WTC11 (cell line): ENCODE measurements at regions not wholly inside any gene's neighbourhood (a gene's known extent, or its start where the extent isn't known, plus 50 kb on each side); places are given as distances from the start of the nearest gene placed in this dataset.

ENCODE experiments used
- ATF1 ChIP-seq: sonication (generic); formaldehyde crosslinking; IDR thresholded peaks from 2 replicates; pipeline ENCODE4 v1.8.1; 2023; ENCODE audit warnings: mild to moderate bottlenecking, moderate library complexity, missing genetic modification reagents
- CREB1 ChIP-seq: sonication (generic); formaldehyde crosslinking; IDR thresholded peaks from 2 replicates; pipeline ENCODE4 v1.8.0; 2023; ENCODE audit warnings: mild to moderate bottlenecking, missing genetic modification reagents
- CREM ChIP-seq: sonication (generic); formaldehyde crosslinking; IDR thresholded peaks from 2 replicates; pipeline ENCODE4 v1.8.1; 2022; ENCODE audit warnings: mild to moderate bottlenecking, missing genetic modification reagents, moderate library complexity
- JUN ChIP-seq: sonication (generic); formaldehyde crosslinking; IDR thresholded peaks from 2 replicates; pipeline ENCODE4 v1.8.0; 2023; ENCODE audit warnings: mild to moderate bottlenecking, missing genetic modification reagents
- SMAD4 ChIP-seq: sonication (generic); formaldehyde crosslinking; IDR thresholded peaks from 2 replicates; pipeline ENCODE4 v1.8.0; 2022; ENCODE audit warnings: mild to moderate bottlenecking, missing genetic modification reagents
- ZNF138 ChIP-seq: sonication (generic); formaldehyde crosslinking; conservative IDR thresholded peaks from 2 replicates; pipeline ENCODE4 v1.8.1; 2022; ENCODE audit warnings: mild to moderate bottlenecking, moderate library complexity, missing genetic modification reagents
- TF ChIP-seq, protein P1 (sequence below): fragments of 200-600 bp; IDR thresholded peaks from 2 replicates; pipeline ENCODE4 v1.8.0; 2022; ENCODE audit warnings: antibody characterized with exemption
- TF ChIP-seq, protein P2 (sequence below): sonication (generic); formaldehyde crosslinking; IDR thresholded peaks from 2 replicates; pipeline ENCODE4 v1.8.1; 2022; ENCODE audit warnings: mild to moderate bottlenecking, missing genetic modification reagents, moderate library complexity, borderline replicate concordance
- TF ChIP-seq, protein P3 (sequence below): sonication (generic); formaldehyde crosslinking; IDR thresholded peaks from 2 replicates; pipeline ENCODE4 v1.8.1; 2022; ENCODE audit warnings: low read depth, missing genetic modification reagents, borderline replicate concordance

DNA sequence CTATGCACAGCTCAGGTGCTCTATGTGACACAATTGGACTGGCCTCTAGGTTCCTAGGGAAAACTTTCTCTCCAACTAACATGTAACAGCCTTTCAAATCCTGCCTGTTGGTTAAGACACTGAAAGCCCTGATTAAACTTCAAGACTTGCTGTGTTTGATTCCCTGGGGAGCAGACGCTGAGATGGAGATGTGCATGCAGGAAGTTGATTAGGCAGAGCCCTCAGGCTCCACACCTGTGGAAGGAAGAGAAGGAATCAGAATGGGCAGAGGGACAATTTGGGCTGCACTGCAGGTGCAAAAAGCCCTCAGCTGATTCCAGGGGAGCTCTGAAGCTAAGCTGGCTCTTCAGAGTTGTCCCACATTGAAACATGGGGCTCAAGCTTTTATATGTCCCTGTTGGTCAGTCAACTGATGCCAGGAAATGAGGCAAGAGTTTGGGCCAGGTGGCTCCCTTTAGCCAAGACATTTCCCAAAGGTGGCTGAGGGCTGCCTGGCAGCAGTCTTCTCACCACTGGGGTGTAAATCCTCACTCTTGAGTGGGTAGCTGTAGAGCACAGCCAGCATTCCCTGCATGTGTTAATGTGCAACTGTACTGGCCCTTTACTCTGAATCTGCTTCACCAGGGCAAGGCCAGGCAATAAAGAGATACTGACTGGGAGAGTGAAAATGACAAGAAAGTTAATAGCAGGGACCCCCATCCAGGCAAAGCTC lies 199.5 kb upstream of the DDX18 start:
- TF ChIP-seq, protein P1, sequence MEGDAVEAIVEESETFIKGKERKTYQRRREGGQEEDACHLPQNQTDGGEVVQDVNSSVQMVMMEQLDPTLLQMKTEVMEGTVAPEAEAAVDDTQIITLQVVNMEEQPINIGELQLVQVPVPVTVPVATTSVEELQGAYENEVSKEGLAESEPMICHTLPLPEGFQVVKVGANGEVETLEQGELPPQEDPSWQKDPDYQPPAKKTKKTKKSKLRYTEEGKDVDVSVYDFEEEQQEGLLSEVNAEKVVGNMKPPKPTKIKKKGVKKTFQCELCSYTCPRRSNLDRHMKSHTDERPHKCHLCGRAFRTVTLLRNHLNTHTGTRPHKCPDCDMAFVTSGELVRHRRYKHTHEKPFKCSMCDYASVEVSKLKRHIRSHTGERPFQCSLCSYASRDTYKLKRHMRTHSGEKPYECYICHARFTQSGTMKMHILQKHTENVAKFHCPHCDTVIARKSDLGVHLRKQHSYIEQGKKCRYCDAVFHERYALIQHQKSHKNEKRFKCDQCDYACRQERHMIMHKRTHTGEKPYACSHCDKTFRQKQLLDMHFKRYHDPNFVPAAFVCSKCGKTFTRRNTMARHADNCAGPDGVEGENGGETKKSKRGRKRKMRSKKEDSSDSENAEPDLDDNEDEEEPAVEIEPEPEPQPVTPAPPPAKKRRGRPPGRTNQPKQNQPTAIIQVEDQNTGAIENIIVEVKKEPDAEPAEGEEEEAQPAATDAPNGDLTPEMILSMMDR, result no peak
- TF ChIP-seq CREB1 (CRISPR knock-in tag) (no peak), ATF1 (CRISPR knock-in tag) (no peak), JUN (CRISPR knock-in tag) (no peak), SMAD4 (CRISPR knock-in tag) (no peak), CREM (CRISPR knock-in tag) (no peak), ZNF138 (CRISPR knock-in tag) (no peak)
- TF ChIP-seq, protein P2, sequence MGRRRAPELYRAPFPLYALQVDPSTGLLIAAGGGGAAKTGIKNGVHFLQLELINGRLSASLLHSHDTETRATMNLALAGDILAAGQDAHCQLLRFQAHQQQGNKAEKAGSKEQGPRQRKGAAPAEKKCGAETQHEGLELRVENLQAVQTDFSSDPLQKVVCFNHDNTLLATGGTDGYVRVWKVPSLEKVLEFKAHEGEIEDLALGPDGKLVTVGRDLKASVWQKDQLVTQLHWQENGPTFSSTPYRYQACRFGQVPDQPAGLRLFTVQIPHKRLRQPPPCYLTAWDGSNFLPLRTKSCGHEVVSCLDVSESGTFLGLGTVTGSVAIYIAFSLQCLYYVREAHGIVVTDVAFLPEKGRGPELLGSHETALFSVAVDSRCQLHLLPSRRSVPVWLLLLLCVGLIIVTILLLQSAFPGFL (CRISPR knock-in tag), result no peak
- TF ChIP-seq, protein P3, sequence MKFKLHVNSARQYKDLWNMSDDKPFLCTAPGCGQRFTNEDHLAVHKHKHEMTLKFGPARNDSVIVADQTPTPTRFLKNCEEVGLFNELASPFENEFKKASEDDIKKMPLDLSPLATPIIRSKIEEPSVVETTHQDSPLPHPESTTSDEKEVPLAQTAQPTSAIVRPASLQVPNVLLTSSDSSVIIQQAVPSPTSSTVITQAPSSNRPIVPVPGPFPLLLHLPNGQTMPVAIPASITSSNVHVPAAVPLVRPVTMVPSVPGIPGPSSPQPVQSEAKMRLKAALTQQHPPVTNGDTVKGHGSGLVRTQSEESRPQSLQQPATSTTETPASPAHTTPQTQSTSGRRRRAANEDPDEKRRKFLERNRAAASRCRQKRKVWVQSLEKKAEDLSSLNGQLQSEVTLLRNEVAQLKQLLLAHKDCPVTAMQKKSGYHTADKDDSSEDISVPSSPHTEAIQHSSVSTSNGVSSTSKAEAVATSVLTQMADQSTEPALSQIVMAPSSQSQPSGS (CRISPR knock-in tag), result no peak
